Activated naive CD8-positive, alpha-beta T cell (primary cell): ENCODE measurements at regions not wholly inside any gene's neighbourhood (a gene's known extent, or its start where the extent isn't known, plus 50 kb on each side); places are given as distances from the start of the nearest gene placed in this dataset.
"Not testable (repeated sequence)": the region's sequence is repeated elsewhere in the genome, so short reads cannot be mapped to it uniquely, and the experiment has no call there.

Experiments used
- H3K27ac Mint-ChIP-seq: one replicate; pipeline ENCODE4 v1.8.0; 2021; ENCODE audit warnings: mixed read lengths
- H3K27me3 Mint-ChIP-seq: one replicate; pipeline ENCODE4 v1.8.0; 2021; ENCODE audit warnings: mixed read lengths
- H3K36me3 Mint-ChIP-seq: one replicate; pipeline ENCODE4 v1.8.0; 2021; ENCODE audit warnings: mixed read lengths
- H3K4me1 Mint-ChIP-seq: one replicate; pipeline ENCODE4 v1.8.0; 2021; ENCODE audit warnings: low read depth, mixed read lengths
- H3K4me3 Mint-ChIP-seq: one replicate; pipeline ENCODE4 v1.8.0; 2021; ENCODE audit warnings: mild to moderate bottlenecking, mixed read lengths
- H3K9me3 Mint-ChIP-seq: one replicate; pipeline ENCODE4 v1.8.0; 2021; ENCODE audit warnings: low read depth, mixed read lengths

GRCh38 chrX:42025861-42026260 is 102.5 kb upstream of the CASK start:
- Mint-ChIP-seq H3K27ac (no peak overlapping the region), H3K4me3 (no peak overlapping the region), H3K36me3 (no peaks in the 10 kb centered on the region), H3K9me3 (peaks cover 5% of the 10 kb centered on the region), H3K27me3 (no peaks in the 10 kb centered on the region), H3K4me1 (peaks cover 10% of the 10 kb centered on the region)

GRCh38 chrX:42023122-42023521 is 99.8 kb upstream of the CASK start:
- Mint-ChIP-seq H3K27ac (no peak overlapping the region), H3K27me3 (no peaks in the 10 kb centered on the region), H3K4me3 (no peak overlapping the region), H3K36me3 (no peaks in the 10 kb centered on the region), H3K9me3 (peaks cover 5% of the 10 kb centered on the region), H3K4me1 (peaks cover 20% of the 10 kb centered on the region)

- no peaks in the 10 kb centered on the region for H3K27me3 Mint-ChIP-seq
- H3K4me3 Mint-ChIP-seq = no peak overlapping the region
- H3K36me3 Mint-ChIP-seq = no peaks in the 10 kb centered on the region
- no peak overlapping the region for H3K27ac Mint-ChIP-seq
- peaks cover 5% of the 10 kb centered on the region for H3K9me3 Mint-ChIP-seq
- H3K4me1 Mint-ChIP-seq = peaks cover 20% of the 10 kb centered on the region
Observed at GRCh38 chrX:42022158-42022557, 98.8 kb upstream of the CASK start.

GRCh38 chrX:42021058-42021457 is 97.7 kb upstream of the CASK start:
- H3K36me3 Mint-ChIP-seq = no peaks in the 10 kb centered on the region
- H3K4me1 Mint-ChIP-seq = peaks cover 20% of the 10 kb centered on the region
- H3K9me3 Mint-ChIP-seq = no peaks in the 10 kb centered on the region
- no peaks in the 10 kb centered on the region for H3K27me3 Mint-ChIP-seq
- no peak overlapping the region for H3K27ac Mint-ChIP-seq
- no peak overlapping the region for H3K4me3 Mint-ChIP-seq

- no peak overlapping the region for H3K4me3 Mint-ChIP-seq
- no peak overlapping the region for H3K27ac Mint-ChIP-seq
- H3K9me3 Mint-ChIP-seq = no peaks in the 10 kb centered on the region
- no peaks in the 10 kb centered on the region for H3K27me3 Mint-ChIP-seq
- no peaks in the 10 kb centered on the region for H3K36me3 Mint-ChIP-seq
- peaks cover 20% of the 10 kb centered on the region for H3K4me1 Mint-ChIP-seq
Observed at GRCh38 chrX:42020225-42020624, 96.9 kb upstream of the CASK start.

GRCh38 chrX:42017971-42018370 is 94.6 kb upstream of the CASK start:
- Mint-ChIP-seq H3K27me3 (no peaks in the 10 kb centered on the region), H3K27ac (no peak overlapping the region), H3K9me3 (no peaks in the 10 kb centered on the region), H3K4me1 (peaks cover 20% of the 10 kb centered on the region), H3K36me3 (no peaks in the 10 kb centered on the region), H3K4me3 (no peak overlapping the region)

GRCh38 chrX:42000836-42001235 is 77.5 kb upstream of the CASK start:
- Mint-ChIP-seq H3K9me3 (no peaks in the 10 kb centered on the region), H3K4me3 (no peak overlapping the region), H3K27me3 (no peaks in the 10 kb centered on the region), H3K4me1 (no peaks in the 10 kb centered on the region), H3K27ac (no peak overlapping the region), H3K36me3 (no peaks in the 10 kb centered on the region)

GRCh38 chrX:41984628-41985027 is 61.3 kb upstream of the CASK start:
- no peaks in the 10 kb centered on the region for H3K27me3 Mint-ChIP-seq

GRCh38 chrX:41982953-41983352 is 59.6 kb upstream of the CASK start:
- Mint-ChIP-seq H3K36me3 (no peaks in the 10 kb centered on the region), H3K9me3 (no peaks in the 10 kb centered on the region), H3K4me1 (peaks cover 4% of the 10 kb centered on the region), H3K27me3 (no peaks in the 10 kb centered on the region), H3K4me3 (no peak overlapping the region), H3K27ac (no peak overlapping the region)

More at GRCh38 chrX:41984628-41985027, 61.3 kb upstream of the CASK start:
- peaks cover 4% of the 10 kb centered on the region for H3K4me1 Mint-ChIP-seq
- no peak overlapping the region for H3K27ac Mint-ChIP-seq
- no peaks in the 10 kb centered on the region for H3K36me3 Mint-ChIP-seq
- H3K9me3 Mint-ChIP-seq = no peaks in the 10 kb centered on the region
- no peak overlapping the region for H3K4me3 Mint-ChIP-seq

- Mint-ChIP-seq H3K36me3 (no peaks in the 10 kb centered on the region), H3K4me3 (no peak overlapping the region), H3K27ac (no peak overlapping the region), H3K27me3 (no peaks in the 10 kb centered on the region), H3K4me1 (peaks cover 4% of the 10 kb centered on the region), H3K9me3 (no peaks in the 10 kb centered on the region)
Observed at GRCh38 chrX:41981481-41982013, 58.2 kb upstream of the CASK start.

- not testable (repeated sequence) for H3K27ac Mint-ChIP-seq, H3K9me3 Mint-ChIP-seq, H3K4me3 Mint-ChIP-seq, H3K36me3 Mint-ChIP-seq, H3K4me1 Mint-ChIP-seq, H3K27me3 Mint-ChIP-seq
Observed at GRCh38 chrX:41974677-41975076, 51.3 kb upstream of the CASK start.

GRCh38 chrX:41973208-41973607 is 49.9 kb upstream of the CASK start:
- H3K27ac Mint-ChIP-seq = no peak overlapping the region
- no peaks in the 10 kb centered on the region for H3K27me3 Mint-ChIP-seq
- H3K9me3 Mint-ChIP-seq = no peaks in the 10 kb centered on the region
- no peaks in the 10 kb centered on the region for H3K4me1 Mint-ChIP-seq
- no peak overlapping the region for H3K4me3 Mint-ChIP-seq
- peaks cover 2% of the 10 kb centered on the region for H3K36me3 Mint-ChIP-seq
